Fibroblast of skin of abdomen (primary cell): ENCODE measurements at regions not wholly inside any gene's neighbourhood (a gene's known extent, or its start where the extent isn't known, plus 50 kb on each side); places are given as distances from the start of the nearest gene placed in this dataset.

Source experiments
- DNase-seq: peaks from one replicate; pipeline ENCODE4 v3.0.0-alpha.2; 2013

- no peak for DNase-seq
Measured at GRCh38 chr5:2288466-2288865, 405.7 kb upstream of the IRX4 start.

DNA sequence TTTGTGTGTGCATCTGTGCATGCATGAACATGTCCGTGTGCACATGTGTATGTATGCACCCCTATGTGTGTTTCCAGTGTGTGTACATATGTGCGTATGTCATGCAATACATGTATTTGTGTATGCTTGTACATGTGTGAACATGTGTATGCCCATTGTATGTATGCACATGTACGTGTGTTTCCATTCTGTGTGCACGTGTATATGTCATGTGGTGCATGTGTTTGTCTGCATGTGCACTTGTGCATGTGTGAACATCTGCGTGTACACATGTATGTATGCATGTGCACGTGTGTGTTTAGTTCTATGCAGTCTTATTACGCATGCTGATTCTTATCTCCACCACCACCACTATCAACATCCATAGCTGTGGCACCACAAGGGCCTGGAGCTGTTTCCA lies 403.5 kb upstream of the IRX4 start:
- no peak for DNase-seq

GRCh38 chr5:2284678-2285077 lies 402.0 kb upstream of the IRX4 start:
- DNase-seq = no peak

- no peak for DNase-seq
Measured at GRCh38 chr5:2283481-2284045, 400.8 kb upstream of the IRX4 start.

DNA sequence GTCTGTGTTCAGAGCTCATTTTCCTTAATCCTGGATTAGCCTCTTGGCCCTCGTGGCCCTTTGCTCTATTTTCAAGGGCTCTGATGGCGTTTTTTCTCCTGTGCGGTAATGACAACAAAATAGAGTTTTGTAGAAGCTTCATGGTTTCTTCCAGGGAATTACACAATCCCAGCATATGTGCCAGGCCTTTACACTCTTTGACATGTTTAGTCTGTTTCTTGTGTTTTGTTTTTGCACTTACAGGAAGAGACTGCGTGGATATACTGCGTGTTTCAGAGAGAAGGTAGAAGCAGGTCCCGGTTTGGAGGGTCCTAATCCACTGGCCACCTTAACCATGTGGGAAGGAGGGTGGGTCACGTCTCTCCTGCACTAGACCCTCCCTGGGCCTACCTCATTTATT lies 400.2 kb upstream of the IRX4 start:
- no peak for DNase-seq

- DNase-seq = no peak
Measured at GRCh38 chr5:2282034-2282690, 399.4 kb upstream of the IRX4 start.

GRCh38 chr5:2281446-2281845 lies 398.7 kb upstream of the IRX4 start:
- DNase-seq = no peak

- no peak for DNase-seq
Measured at GRCh38 chr5:2280318-2280717, 397.6 kb upstream of the IRX4 start.

GRCh38 chr5:2278825-2279456 lies 396.2 kb upstream of the IRX4 start:
- no peak for DNase-seq

DNA sequence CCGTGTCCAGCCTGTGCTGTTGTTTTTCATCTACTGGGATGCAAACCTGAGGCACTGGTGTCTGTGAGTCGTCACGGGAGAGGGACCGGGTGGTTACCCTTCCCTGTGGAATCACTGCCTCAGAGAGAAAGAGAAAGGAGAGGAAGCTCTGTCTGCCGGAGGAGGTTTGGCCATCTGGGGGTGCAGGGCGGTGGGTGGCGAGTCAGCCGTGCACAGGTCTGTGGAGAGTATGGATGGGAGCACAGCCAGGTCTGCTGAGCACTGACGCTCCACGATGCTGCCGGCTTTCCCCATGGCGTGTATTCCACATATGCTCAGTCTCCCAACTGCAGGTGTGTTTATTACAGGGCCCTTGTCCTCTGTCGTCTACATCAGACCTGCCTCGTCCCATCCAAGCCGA lies 395.2 kb upstream of the IRX4 start:
- DNase-seq = no peak

GRCh38 chr5:2276101-2276500 lies 393.4 kb upstream of the IRX4 start:
- DNase-seq = no peak

GRCh38 chr5:2272755-2273154 lies 390.0 kb upstream of the IRX4 start:
- DNase-seq = no peak

DNA sequence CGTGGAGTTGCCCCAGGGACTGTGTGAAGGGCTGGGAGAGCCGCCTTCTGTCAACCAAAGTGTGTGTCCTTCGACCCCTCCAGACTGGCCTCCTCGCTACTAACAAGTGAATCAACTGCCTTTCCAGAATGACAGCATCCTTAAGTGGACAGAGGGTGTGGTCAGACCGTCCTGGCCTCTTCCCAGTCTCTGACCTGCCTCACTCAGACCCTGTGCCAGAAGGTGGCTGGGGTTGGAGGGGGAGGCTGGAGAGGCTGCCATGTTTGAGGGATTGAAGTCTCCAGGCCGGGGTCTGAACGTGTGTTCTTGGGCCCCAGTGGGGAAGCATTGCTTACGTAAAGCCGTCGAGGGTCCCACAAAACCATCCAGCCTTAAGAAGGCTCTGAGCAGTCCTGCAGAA lies 389.3 kb upstream of the IRX4 start:
- no peak for DNase-seq

- no peak for DNase-seq
Measured at GRCh38 chr5:2271316-2271715, 388.6 kb upstream of the IRX4 start.

GRCh38 chr5:2270467-2270866 lies 387.7 kb upstream of the IRX4 start:
- DNase-seq = no peak

DNA sequence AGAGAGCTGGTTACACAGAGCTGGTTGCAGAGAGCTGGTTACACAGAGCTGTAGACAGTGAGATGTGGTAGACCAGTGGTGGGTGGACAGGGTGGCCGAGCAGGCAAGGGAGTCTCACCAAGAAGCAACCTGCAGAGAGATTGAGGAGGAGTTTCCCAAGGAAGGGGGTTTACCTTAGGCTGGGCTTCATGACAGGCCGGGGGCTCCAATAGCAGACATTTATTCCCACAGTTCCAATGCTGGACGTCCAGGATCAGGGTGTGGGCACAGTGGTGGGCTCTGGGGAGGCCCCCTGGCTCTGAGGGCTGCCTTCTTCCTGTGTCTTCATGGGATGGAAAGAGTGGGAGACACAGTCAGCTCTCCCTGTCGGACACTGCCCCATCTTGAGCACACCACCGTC lies 386.9 kb upstream of the IRX4 start:
- no peak for DNase-seq

- no peak for DNase-seq
Measured at GRCh38 chr5:2267991-2268390, 385.3 kb upstream of the IRX4 start.

DNA sequence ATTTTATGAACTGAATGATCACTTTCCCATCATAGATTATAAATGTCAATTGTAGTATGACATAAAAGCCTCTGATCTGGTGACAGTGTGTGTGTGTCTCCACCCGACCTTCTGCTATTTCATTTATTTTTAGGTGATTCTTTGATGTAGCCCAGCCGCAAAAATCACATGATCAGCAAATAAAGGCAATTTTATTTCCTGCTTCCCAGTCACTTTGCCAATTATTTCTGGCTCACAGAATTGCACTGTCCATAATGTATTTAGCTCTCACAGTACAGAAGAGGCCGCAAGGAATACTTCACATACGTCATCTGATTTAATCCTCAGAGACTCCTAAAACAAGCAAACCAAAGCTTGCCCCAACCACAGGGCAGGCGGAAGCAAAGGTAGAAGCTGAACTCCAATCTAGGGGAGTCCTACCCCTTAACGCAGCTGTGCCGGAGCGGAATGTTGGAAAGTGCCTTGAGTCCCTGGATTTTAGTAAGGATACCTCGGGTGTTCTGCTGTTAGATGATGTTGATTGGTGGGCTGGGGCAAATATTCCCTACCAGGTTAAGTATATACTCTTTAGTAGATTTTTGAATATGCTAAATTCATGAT lies 384.0 kb upstream of the IRX4 start:
- DNase-seq = no peak

DNA sequence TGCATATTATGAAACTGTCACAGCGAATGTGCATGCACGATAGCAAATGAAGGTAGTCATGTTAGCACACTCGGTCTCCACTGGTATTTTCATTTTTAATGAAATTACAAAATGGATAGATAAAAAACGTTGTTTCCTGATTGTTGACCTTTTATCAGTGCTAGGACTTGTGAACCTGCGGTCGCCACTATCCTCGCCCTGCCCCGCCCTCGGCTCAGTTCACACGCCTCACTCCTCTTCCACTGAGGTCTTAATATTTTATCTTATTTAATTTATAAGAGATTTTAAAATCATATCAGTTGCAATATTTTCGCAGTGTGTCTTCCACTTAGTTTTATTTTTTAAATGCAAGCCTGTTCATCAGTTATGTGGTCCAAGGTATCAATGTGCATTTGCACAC lies 382.6 kb upstream of the IRX4 start:
- no peak for DNase-seq

DNA sequence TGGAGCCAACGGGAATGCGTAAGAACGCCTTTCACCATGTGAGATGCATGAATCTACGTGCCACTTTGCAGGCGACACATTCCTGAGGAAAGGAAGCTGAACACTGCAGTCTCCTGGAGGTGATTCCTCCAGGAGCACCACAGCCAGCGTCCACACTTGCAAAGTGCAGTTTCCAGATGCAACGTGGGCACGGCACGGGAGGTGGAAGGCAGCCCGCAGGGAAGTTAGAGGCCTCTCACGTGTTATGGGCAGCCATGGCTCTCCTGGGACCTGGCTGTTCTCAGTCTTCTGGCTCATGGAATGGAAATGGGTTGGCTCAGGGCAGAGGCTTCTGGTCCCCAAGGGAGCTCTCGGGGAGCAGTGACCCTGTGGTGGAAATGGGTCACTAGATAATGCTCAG lies 381.0 kb upstream of the IRX4 start:
- DNase-seq = no peak

DNA sequence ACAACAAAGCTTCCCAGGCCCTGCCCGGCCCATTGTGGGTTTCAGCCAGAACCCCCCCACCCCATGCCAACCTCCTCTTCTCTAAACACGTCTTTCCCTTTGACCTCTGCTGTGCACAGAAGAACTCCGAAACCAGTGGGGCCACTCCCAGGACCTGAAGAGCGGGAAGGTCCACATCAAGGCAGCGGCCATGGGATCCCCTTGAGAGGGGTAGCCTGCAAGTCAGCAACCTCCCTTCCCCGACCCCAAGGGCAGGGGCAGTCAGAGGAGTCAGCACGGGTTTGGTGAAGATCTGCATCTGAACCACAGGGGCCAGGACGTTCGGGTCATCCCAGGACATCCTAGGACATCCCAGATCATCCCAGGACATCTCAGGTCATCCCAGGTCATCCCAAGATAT lies 379.9 kb upstream of the IRX4 start:
- DNase-seq = no peak

DNA sequence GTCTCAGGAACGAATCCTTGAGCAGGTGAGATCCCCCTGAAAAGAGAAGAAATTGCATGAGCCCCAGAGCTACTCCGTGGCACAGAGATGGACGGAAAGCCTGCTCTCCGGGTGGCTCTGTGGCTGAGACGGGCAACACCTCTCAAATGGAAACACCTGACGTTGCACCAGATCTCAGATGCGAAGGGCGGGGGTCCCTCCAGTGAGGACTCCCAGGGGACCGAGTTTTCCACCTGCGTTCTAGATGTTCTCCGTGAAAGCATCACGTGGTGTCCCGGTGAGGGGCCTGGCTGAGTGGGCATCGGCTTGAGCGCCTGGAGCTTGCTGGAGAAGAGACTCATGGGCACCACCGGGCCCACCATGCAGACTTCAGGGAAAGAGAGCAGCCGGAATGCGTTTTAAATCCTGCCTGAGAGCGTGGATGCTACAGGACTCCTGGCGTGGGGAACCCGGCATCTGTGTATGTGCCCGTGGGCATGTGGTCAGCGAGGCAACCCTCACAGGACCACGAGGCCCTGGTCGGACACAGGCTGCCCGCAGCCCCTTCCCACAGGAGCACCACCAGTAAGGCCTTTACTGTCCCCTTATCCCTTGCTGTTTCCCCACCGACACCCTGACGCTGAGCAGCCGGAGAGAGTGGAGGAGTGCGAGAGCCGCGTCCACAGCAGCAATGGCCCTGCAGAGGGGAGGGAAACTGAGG lies 378.4 kb upstream of the IRX4 start:
- no peak for DNase-seq

GRCh38 chr5:2260211-2261003 lies 377.7 kb upstream of the IRX4 start:
- DNase-seq = no peak
